ENCODE measurements at regions not wholly inside any gene's neighbourhood (a gene's known extent, or its start where the extent isn't known, plus 50 kb on each side); places are given as distances from the start of the nearest gene placed in this dataset.

- no peak for TF ChIP-seq POLR2AphosphoS5 (IDR thresholded peaks at IDR 0.05)
- TF ChIP-seq, protein P1, sequence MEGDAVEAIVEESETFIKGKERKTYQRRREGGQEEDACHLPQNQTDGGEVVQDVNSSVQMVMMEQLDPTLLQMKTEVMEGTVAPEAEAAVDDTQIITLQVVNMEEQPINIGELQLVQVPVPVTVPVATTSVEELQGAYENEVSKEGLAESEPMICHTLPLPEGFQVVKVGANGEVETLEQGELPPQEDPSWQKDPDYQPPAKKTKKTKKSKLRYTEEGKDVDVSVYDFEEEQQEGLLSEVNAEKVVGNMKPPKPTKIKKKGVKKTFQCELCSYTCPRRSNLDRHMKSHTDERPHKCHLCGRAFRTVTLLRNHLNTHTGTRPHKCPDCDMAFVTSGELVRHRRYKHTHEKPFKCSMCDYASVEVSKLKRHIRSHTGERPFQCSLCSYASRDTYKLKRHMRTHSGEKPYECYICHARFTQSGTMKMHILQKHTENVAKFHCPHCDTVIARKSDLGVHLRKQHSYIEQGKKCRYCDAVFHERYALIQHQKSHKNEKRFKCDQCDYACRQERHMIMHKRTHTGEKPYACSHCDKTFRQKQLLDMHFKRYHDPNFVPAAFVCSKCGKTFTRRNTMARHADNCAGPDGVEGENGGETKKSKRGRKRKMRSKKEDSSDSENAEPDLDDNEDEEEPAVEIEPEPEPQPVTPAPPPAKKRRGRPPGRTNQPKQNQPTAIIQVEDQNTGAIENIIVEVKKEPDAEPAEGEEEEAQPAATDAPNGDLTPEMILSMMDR (IDR thresholded peaks at IDR 0.05 in 8 of 11, conservative IDR thresholded peaks at IDR 0.05 in 3 of 11), result no peak
- no peak for TF ChIP-seq POLR2A (IDR thresholded peaks at IDR 0.05)
- H3K4me3 ChIP-seq, result no peak overlapping the region
- intact Hi-C loops (cut with DNase I; ENCODE audit: low total_unique reads), result no loop called here
- H3K4me1 ChIP-seq, result no peaks in the 10 kb centered on the region
- DNase-seq, result no peak
- WGBS, 5 donors, result 74 to 81% (median 80%) methylated on average over 4 of the region's 4 CpGs
- H3K36me3 ChIP-seq, result no peaks in the 10 kb centered on the region
- H3K9me3 ChIP-seq, result no peaks in the 10 kb centered on the region
- no peak overlapping the region for H3K27ac ChIP-seq
- peaks cover 0 to 36% (median 0%) of the 10 kb centered on the region in 7 donors for H3K27me3 ChIP-seq (replicated peaks in 1 of 7)
Measured at GRCh38 chr1:30571380-30571779, 152.0 kb downstream of the MATN1 start.

GRCh38 chr1:30569384-30569783, 154.0 kb downstream of the MATN1 start:
- peaks cover 0 to 12% (median 5%) of the 10 kb centered on the region in 8 donors for H3K9me3 ChIP-seq
- no peak overlapping the region for H3K27ac ChIP-seq
- H3K4me3 ChIP-seq, result no peak overlapping the region
- intact Hi-C loops (cut with DNase I; ENCODE audit: low total_unique reads), result no loop called here
- peaks cover 0 to 26% (median 4%) of the 10 kb centered on the region in 7 donors for H3K27me3 ChIP-seq (replicated peaks in 1 of 7)
- H3K4me1 ChIP-seq, result no peaks in the 10 kb centered on the region
- DNase-seq, result no peak
- H3K36me3 ChIP-seq, result no peaks in the 10 kb centered on the region
- TF ChIP-seq, protein P1 (IDR thresholded peaks at IDR 0.05 in 8 of 11, conservative IDR thresholded peaks at IDR 0.05 in 3 of 11), result no peak
- TF ChIP-seq POLR2A (IDR thresholded peaks at IDR 0.05), result no peak
- no peak for TF ChIP-seq POLR2AphosphoS5 (IDR thresholded peaks at IDR 0.05)
- WGBS, 5 donors, result 66 to 76% (median 73%) methylated on average over 3 of the region's 3 CpGs

GRCh38 chr1:30562559-30562958, 160.8 kb downstream of the MATN1 start:
- H3K9me3 ChIP-seq, result peaks cover 7 to 76% (median 60%) of the 10 kb centered on the region in 8 donors
- H3K36me3 ChIP-seq, result no peaks in the 10 kb centered on the region
- no peak overlapping the region for H3K27ac ChIP-seq
- intact Hi-C loops (cut with DNase I; ENCODE audit: low total_unique reads), result no loop called here
- TF ChIP-seq POLR2A (IDR thresholded peaks at IDR 0.05), result no peak
- no peak for TF ChIP-seq POLR2AphosphoS5 (IDR thresholded peaks at IDR 0.05)
- TF ChIP-seq, protein P1 (IDR thresholded peaks at IDR 0.05 in 8 of 11, conservative IDR thresholded peaks at IDR 0.05 in 3 of 11), result no peak
- H3K4me1 ChIP-seq, result no peaks in the 10 kb centered on the region
- H3K27me3 ChIP-seq (replicated peaks in 1 of 7), result peaks cover 0 to 5% (median 0%) of the 10 kb centered on the region in 7 donors
- no peak for DNase-seq
- no peak overlapping the region for H3K4me3 ChIP-seq

DNA sequence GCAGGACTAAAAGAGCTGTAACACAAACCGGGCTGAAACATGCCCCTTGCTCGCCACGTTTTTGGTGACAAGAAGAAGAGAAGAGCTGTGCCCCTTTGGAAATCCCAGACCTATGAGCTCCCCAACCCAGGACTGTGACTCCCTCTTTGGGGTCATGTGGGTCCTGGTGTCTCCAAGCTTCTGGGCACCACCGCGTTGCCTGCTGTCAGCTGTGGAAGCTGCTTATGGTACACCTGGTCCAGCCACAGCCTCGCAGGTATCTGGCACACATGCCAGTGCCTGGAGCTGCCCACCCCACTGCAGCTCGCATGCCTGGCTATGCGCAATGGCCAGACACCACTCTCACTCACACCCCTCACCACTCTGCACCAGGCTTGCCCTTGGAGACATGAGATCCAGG, 171.8 kb downstream of the MATN1 start:
- TF ChIP-seq POLR2A (IDR thresholded peaks at IDR 0.05) (no peak), POLR2AphosphoS5 (IDR thresholded peaks at IDR 0.05) (no peak)
- TF ChIP-seq, protein P1 (IDR thresholded peaks at IDR 0.05 in 8 of 11, conservative IDR thresholded peaks at IDR 0.05 in 3 of 11), result no peak
- intact Hi-C loops (cut with DNase I; ENCODE audit: low total_unique reads), result no loop called here
- Histone ChIP-seq H3K36me3 (no peaks in the 10 kb centered on the region), H3K4me3 (no peak overlapping the region), H3K27ac (no peak overlapping the region), H3K9me3 (peaks cover 0 to 15% (median under 1%) of the 10 kb centered on the region in 8 donors), H3K27me3 (replicated peaks in 1 of 7) (peaks cover 0 to 35% (median 0%) of the 10 kb centered on the region in 7 donors), H3K4me1 (no peaks in the 10 kb centered on the region)
- peak; percentile 47 for DNase-seq
- 68 to 93% (median 84%) methylated on average over 7 to 8 of the region's 8 CpGs for WGBS, 5 donors

All from spleen (tissue), 11 donors.